ENCODE measurements at regions not wholly inside any gene's neighbourhood (a gene's known extent, or its start where the extent isn't known, plus 50 kb on each side); places are given as distances from the start of the nearest gene placed in this dataset.
"Not testable (repeated sequence)": the region's sequence is repeated elsewhere in the genome, so short reads cannot be mapped to it uniquely, and the experiment has no call there.

DNA sequence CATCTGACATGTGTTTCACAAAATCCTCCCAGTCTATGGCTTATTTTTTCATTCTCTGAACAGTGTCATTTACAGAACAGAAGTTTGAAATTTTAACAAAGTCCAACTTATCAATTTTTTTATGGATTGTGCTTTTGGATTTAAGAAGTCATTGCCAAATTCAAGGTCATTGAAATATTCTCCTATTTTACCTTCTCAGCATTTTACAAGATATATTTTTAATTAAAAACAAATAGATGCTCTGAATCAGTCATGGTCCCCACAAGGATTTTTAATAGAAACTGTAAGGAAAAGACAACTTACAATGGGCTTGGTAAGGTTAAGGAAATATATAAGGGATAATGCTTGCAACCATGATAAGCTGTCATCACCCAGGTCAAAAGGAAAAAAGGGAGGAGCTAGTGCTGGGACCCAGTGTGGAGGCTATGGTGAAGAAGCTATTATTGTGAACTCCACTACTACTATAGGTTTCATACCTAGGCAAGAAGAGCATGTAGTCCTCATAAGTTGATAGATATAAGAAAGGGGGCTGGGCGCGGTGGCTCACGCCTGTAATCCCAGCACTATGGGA, 144.5 kb upstream of the KCNJ15 start:
- DNase-seq (ENCODE audit: low read depth in 2 of 2): no peak

DNA sequence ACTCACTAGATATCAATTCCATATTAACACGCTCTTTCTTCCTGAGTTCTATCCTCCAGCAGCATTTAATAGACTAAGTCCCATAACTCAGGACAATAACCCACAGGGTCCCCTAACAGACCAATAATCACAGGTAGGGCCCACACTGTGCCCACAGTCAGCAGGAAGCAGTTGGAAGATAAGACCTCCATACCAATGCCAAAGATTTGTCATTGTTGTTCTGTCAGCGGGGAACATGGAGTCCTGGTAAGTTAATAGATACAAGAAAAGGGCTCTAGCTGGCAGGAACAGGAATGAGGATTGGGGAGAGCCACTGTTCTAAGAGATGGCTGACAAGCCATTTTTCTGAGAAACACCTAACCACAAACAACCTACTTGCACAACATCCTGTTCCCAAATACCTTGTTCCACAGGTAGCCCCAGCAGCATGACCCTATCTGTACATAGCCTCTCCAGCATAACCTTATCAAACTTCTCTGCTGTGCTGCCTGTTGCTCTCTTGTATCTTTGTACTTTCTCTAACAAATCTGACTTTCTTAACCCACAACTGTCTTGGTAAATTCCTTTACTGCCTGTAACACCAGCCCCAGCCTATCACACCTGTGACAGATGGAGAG, 142.0 kb upstream of the KCNJ15 start:
- no peak for DNase-seq (ENCODE audit: low read depth in 2 of 2)

- DNase-seq (ENCODE audit: low read depth in 2 of 2): no peak
Measured at GRCh38 chr21:38115870-38116269, 140.9 kb upstream of the KCNJ15 start.

DNA sequence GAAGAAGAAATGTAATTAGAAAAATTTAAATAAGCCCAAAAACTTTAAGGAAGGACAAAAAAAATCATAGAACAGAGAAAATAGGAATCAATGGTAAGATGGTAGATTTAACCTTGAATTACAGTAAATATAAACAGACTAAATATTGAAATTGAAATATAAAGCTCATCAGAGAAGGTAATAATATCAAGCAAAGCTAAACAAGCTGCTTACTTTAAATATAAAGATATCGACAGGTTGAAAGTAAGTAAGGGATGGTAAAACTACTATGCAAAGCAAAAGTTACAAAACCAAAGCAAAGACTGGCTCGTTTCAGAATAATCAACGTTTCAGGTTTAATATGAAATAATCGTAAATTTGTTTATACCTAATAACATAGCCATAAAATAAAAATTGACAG, 137.0 kb upstream of the KCNJ15 start:
- no peak for DNase-seq (ENCODE audit: low read depth in 2 of 2)

GRCh38 chr21:38120679-38120983, 136.2 kb upstream of the KCNJ15 start:
- not testable (repeated sequence) for DNase-seq (ENCODE audit: low read depth in 2 of 2)

DNA sequence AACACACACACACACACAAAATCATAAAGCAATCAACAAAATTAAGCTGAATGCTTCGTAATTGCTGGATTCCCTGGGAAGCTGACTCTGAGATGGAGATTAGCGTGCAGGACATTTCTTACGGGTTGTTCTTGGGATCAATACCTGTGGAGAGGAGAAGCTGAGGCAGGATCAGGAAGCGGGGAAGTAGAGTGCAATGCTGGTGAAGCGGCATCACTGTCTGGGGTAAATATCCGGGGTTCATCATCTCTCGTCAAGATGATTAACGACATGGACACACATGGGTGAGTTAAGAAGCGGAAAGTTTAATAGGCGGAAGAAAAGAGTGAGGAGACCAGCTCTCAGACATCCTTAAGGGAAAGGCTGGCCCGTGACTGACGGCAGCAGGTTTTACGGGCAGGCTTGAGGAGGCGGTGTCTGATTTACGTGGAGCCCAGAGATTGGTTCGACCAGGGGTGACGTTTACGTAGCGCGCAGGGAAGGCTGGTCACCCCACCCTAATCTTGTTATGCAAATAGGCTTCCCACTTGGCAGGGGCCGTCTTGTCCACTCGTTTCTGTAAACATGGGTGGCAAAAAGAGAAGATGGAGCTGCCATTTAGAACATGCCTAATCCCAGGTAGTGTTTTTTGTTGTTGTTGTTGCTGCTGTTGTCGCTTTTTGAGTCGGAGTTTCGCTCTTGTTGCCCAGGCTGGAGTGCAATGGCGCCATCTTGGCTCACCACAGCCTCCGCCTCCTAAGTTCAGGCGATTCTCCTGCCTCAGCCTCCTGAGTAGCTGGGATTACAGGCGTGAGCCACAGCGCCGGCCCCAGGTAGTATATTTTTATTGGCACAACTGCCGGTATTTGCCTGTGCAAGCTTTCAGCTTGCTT, 135.6 kb upstream of the KCNJ15 start:
- no peak for DNase-seq (ENCODE audit: low read depth in 2 of 2)

GRCh38 chr21:38121888-38122720, 134.7 kb upstream of the KCNJ15 start:
- no peak for DNase-seq (ENCODE audit: low read depth in 2 of 2)

DNA sequence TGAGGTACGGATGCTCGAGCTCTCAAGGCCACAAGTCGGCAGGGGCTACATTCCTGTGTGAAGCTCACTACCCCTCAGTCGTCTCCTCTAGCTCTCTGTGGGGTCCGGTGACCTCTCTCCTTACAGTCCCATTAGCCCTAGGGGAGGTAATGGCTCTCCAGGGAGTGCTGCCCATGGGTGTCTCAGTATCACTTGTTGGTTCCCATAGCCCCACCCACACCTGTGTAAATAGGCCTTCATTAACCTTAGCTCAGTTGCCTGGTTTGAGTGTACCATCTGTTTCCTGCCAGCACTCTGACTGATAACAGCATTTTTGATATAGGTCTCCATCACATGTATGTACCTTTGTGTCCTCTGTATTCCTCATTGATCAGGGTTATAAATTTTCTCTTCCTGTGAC, 133.2 kb upstream of the KCNJ15 start:
- DNase-seq (ENCODE audit: low read depth in 2 of 2): no peak

DNA sequence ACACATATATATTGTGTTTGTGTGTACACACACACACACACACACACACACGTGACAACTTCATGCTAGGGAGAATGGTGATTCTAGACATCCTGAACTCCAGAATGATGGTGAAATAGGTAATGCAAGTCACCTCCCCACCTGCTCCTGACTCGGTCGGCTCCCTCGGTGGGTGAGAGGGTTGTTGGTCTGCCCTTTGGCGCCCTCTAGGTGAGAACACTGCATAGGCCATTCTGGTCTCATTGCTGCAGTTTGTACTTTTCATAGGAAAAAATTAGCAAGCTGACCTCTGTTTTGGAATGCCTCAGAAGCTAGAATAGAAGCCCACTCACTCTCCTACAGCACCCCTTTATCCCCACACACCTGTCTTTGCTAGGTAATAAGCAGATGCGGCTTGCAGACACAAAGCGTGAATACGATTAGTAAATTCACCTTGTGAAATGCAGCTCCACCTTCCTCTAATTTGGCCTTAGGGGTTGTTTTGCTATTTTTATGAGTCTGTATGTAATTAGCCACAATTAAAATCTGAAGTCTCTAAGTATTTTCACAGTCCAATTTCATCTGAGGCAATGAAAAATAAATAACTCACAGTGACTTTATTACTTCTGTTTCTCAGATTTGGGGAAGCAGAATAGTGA, 130.0 kb upstream of the KCNJ15 start:
- DNase-seq (ENCODE audit: low read depth in 2 of 2): peak in 1 of 2 experiments; percentile 15

GRCh38 chr21:38129711-38130110, 127.1 kb upstream of the KCNJ15 start:
- no peak for DNase-seq (ENCODE audit: low read depth in 2 of 2)

DNA sequence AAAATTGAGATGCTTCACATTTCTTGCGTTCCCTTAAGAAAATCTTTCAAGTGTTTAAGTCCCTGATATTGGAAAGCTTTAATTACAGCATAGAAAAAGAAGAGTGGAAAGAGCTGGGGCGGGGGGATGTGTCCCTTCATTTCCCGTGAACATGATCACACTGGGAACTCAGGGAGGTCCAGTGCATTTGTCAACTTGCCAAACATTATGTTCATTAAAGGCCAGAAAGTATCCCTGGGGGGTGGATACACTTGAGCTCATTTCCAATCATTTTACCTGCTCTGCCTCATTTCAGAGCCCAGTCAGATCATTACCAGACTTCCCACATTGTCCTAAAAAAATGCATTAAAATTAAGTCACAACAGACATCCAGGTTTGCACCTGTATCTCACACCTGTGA, 123.6 kb upstream of the KCNJ15 start:
- no peak for DNase-seq (ENCODE audit: low read depth in 2 of 2)

DNA sequence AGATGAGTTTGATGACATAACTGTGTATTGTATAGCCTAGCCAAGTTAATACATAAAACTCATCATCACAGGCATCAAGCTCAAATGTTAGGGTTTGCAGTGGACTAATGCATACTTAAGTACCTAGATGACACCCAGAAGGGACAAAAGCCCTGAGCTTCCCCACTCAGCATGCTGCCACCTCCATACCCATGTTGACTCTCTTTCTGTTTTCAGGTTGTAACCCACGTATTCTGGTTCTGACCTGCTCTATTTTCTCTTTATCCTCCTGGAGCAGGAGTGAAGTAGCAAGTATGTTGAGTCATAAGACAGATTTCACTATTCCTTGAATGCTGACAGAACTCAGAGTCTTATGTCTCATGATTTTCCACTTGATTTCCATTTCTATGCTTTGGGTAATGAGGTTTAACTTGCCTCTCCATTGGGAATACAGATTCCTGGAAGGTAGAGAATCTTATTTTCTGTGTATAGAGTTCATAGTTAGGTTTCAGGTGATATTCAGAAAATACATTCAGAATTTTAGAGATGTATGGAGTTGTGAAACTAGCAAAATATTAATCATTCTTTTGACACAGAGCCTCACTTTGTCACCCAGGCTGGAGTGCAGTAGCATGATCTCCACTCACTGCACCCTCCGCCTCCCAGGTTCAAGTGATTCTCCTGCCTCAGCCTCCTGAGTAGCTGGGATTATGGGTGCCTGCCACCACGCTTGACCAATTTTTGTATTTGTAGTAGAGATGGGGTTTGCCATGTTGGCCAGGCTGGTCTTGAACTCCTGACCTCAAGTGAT, 122.5 kb upstream of the KCNJ15 start:
- no peak for DNase-seq (ENCODE audit: low read depth in 2 of 2)

DNA sequence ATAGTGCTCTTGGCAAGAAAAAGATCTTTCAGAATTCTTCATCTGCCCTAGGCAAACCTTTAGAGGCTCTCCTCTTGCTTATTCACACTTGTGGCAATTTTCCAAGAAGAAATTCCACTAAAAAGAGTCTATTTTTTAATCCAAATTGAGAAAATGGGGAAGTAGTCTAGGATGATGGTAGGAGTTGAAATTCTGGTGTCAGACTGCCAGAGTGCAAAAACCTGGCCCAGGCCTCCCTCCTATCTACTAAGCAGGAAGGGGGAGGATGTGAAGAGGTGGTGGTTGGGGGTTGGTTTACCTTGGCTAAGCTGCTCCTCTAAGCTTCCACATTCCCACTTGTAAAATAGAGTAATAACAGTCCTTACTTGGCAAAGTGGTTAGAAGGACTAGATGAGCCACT, 120.6 kb upstream of the KCNJ15 start:
- DNase-seq (ENCODE audit: low read depth in 2 of 2): peak; percentile 50 to 53

DNA sequence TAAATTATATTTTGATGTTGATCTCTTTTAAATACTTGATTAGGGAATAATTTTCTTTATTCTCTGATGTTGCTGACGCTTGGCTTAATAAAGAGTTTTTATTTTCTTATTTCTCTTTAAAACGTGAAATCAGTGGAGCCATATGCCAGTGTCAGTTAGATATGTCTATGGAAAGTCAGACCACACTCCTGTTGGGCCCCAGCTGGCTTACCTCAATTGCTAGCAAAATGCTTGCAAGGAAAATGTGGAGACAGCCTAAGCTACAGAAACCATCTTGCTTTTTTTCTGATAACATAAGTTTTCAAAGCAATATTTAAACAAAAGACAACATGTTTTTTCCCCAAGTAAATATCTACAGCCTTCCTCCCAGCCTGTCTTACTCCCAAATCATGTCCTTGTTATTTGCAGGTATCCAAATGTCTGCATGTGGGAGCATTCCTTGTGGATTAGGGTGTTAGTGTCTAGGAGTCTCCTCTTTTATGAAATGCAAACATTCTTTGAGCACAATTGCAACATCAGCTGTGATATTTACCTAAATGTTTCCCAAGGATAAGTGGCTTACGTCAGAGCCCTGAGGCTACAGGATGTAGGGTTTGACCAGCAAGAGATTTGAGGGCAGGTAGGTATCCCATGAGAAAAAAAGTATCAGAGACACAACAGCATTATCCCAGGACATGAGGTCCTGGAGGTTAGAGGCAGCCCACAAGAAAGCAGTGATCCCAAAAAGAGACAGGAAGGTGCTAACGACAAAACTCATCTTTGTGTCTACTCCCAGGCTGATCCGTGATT, 117.2 kb upstream of the KCNJ15 start:
- DNase-seq (ENCODE audit: low read depth in 2 of 2): no peak

DNA sequence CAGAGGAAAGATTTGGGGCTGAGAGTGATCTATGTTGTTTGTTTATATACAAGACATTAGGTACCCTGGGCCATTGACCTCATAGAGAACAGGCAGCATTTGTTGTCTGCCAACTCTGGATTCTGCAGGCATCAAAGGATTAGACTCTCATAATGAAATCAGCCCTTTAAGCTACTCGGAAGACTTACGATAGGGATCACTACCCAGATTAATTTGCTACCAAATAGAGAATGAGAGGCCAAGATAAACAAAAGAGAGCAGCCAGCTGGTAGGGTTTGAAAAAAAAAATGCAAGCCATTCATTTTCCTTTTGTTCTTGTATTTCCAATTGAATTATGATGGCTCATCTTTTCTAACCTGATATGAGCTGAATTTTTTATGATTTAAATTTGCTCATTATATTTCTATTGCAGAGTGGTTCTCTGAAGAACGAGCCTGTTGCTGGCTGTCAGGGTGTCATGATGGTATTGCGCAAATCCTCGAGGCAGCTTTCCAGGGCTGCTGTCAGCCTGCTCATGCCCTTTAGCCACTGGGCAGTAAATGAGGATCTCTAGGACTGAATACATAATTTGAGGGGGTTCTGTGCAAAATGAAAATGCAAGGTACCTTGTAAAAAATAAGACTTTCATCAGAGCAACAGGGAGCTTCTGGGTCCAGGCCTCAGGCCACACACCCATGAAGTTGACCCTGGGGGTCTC, 116.4 kb upstream of the KCNJ15 start:
- DNase-seq (ENCODE audit: low read depth in 2 of 2): no peak

- no peak for DNase-seq (ENCODE audit: low read depth in 2 of 2)
Measured at GRCh38 chr21:38142224-38142623, 114.6 kb upstream of the KCNJ15 start.

- no peak for DNase-seq (ENCODE audit: low read depth in 2 of 2)
Measured at GRCh38 chr21:38144193-38144592, 112.6 kb upstream of the KCNJ15 start.

GRCh38 chr21:38145104-38145503, 111.7 kb upstream of the KCNJ15 start:
- no peak for DNase-seq (ENCODE audit: low read depth in 2 of 2)

GRCh38 chr21:38147391-38147790, 109.4 kb upstream of the KCNJ15 start:
- DNase-seq (ENCODE audit: low read depth in 2 of 2): no peak

DNA sequence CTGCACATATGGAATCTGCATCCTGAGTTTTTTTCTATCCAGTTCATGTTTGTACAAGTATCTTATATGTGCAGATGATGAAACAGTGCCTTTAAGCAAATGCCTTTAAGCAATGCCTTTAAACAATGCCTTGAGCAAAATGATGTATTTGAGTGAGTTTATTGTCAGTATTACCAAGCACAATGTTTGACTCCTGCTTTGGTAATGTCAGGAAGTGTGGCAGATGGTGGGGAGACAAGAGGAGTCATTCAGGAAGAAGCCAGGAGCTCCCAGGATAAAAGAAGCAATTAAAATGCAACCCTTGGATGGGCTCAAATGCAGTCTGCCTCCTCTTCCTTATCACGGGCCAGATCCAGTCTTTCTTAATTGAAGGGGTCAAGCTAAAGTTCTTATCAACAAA, 108.7 kb upstream of the KCNJ15 start:
- no peak for DNase-seq (ENCODE audit: low read depth in 2 of 2)

All from fibroblast of skin of left quadriceps (primary cell).